IMR-90 (cell line): ENCODE measurements at regions not wholly inside any gene's neighbourhood (a gene's known extent, or its start where the extent isn't known, plus 50 kb on each side); places are given as distances from the start of the nearest gene placed in this dataset.

ENCODE experiments used
- ATAC-seq: fragments of 200-7000 bp; cut with Tn5 transposase; 2 replicates; pipeline ENCODE4 v1.9.1; 2020; ENCODE audit warnings: low read depth, mild to moderate bottlenecking, moderate library complexity
- BruUV-seq: library from RNA; stranded (reverse); fragments of 400-500 nt; replicated peaks from 2 replicates; lab custom pipeline; 2021; lab: Mats Ljungman, UMichigan
- CTCF ChIA-PET: fragments of 300-600 bp; formaldehyde crosslinking; extraction: SDS; loops from one replicate; lab custom pipeline; 2021; ENCODE audit warnings: antibody characterized with exemption; lab: Yijun Ruan, JAX
- POLR2A ChIA-PET: fragments of 300-600 bp; sonication (Branson Sonifier 250); formaldehyde crosslinking; loops from one replicate; lab custom pipeline; 2022; ENCODE audit warnings: antibody characterized with exemption; ENCODE audit not compliant: unreplicated experiment; lab: Charles Lee
- DNase-seq: peaks from one replicate; pipeline ENCODE4 v3.0.0; 2013
- H2AFZ ChIP-seq: replicated peaks from 2 replicates; pipeline ENCODE3; 2013; ENCODE audit warnings: low read length, mild to moderate bottlenecking; ENCODE audit not compliant: poor library complexity
- H2AK5ac ChIP-seq: 2 replicates; pipeline ENCODE4 v1.6.1; 2013; ENCODE audit warnings: low read depth, low read length, inconsistent platforms
- H2AK9ac ChIP-seq: replicated peaks from 2 replicates; pipeline ENCODE3; 2013; ENCODE audit warnings: mild to moderate bottlenecking, low read depth, low read length, moderate library complexity; ENCODE audit not compliant: poor library complexity
- H2BK120ac ChIP-seq: 2 replicates; pipeline ENCODE4 v1.6.1; 2013; ENCODE audit warnings: low read depth, low read length, inconsistent platforms
- H2BK15ac ChIP-seq: 3 replicates; pipeline ENCODE4 v1.6.1; 2013; ENCODE audit warnings: low read depth, low read length, inconsistent platforms
- H2BK20ac ChIP-seq: 2 replicates; pipeline ENCODE4 v1.6.1; 2013; ENCODE audit warnings: low read depth, mild to moderate bottlenecking, inconsistent platforms, low read length, moderate library complexity
- H2BK5ac ChIP-seq: 2 replicates; pipeline ENCODE4 v1.6.1; 2013; ENCODE audit warnings: mild to moderate bottlenecking, low read depth, low read length, inconsistent platforms; ENCODE audit not compliant: poor library complexity, severe bottlenecking
- H3K14ac ChIP-seq: replicated peaks from 2 replicates; pipeline ENCODE4 v1.6.1; 2013; ENCODE audit warnings: low read depth, low read length, inconsistent platforms
- H3K18ac ChIP-seq: 2 replicates; pipeline ENCODE4 v1.6.1; 2013; ENCODE audit warnings: low read depth, low read length, control low read depth
- H3K23ac ChIP-seq: 2 replicates; pipeline ENCODE4 v1.6.1; 2013; ENCODE audit warnings: low read depth, low read length, inconsistent platforms
- H3K27ac ChIP-seq: 2 replicates; pipeline ENCODE4 v1.5.1; 2013; ENCODE audit warnings: mild to moderate bottlenecking, control low read depth, low read length; ENCODE audit not compliant: insufficient read depth
- H3K27me3 ChIP-seq: 2 replicates; pipeline ENCODE4 v1.6.1; 2013; ENCODE audit warnings: low read length; ENCODE audit not compliant: control insufficient read depth, insufficient read depth
- H3K36me3 ChIP-seq: 2 replicates; pipeline ENCODE4 v1.6.1; 2013; ENCODE audit warnings: low read length, mixed read lengths; ENCODE audit not compliant: control insufficient read depth, insufficient read depth
- H3K4ac ChIP-seq: 2 replicates; pipeline ENCODE4 v1.6.1; 2013; ENCODE audit warnings: low read depth, low read length, inconsistent platforms
- H3K4me1 ChIP-seq: 2 replicates; pipeline ENCODE4 v1.6.1; 2013; ENCODE audit warnings: low read length, mixed read lengths; ENCODE audit not compliant: control insufficient read depth, insufficient read depth
- H3K4me2 ChIP-seq: 2 replicates; pipeline ENCODE4 v1.6.1; 2013; ENCODE audit warnings: low read depth, mild to moderate bottlenecking, control low read depth, low read length, moderate library complexity
- H3K4me3 ChIP-seq: 2 replicates; pipeline ENCODE4 v1.5.1; 2013; ENCODE audit warnings: low read depth, mild to moderate bottlenecking, control low read depth, low read length, moderate library complexity; ENCODE audit not compliant: insufficient read depth
- H3K56ac ChIP-seq: 2 replicates; pipeline ENCODE4 v1.6.1; 2013; ENCODE audit warnings: low read length, inconsistent platforms; ENCODE audit not compliant: insufficient read depth; ENCODE audit errors: extremely low read depth
- H3K79me1 ChIP-seq, 2 experiments: 2 replicates each; pipeline ENCODE4 v1.6.1; 2013; ENCODE audit warnings: low read length in 2 of 2, inconsistent platforms in 1 of 2, low read depth in 1 of 2
- H3K9ac ChIP-seq: 2 replicates; pipeline ENCODE4 v1.6.1; 2013; ENCODE audit warnings: low read depth, low read length, control low read depth
- H3K9me1 ChIP-seq: 2 replicates; pipeline ENCODE4 v1.6.1; 2013; ENCODE audit warnings: low read length, inconsistent platforms; ENCODE audit not compliant: insufficient read depth
- H3K9me3 ChIP-seq: 2 replicates; pipeline ENCODE4 v1.6.1; 2013; ENCODE audit warnings: low read length; ENCODE audit not compliant: control insufficient read depth, insufficient read depth
- H4K20me1 ChIP-seq: 2 replicates; pipeline ENCODE4 v1.6.1; 2013; ENCODE audit warnings: low read length, inconsistent platforms; ENCODE audit not compliant: insufficient read depth
- H4K5ac ChIP-seq: 2 replicates; pipeline ENCODE4 v1.6.1; 2013; ENCODE audit warnings: mild to moderate bottlenecking, low read depth, low read length, control low read depth
- H4K8ac ChIP-seq, 2 experiments: 2 replicates each; pipeline ENCODE4 v1.6.1; 2013; ENCODE audit warnings: low read depth in 2 of 2, low read length in 2 of 2, control low read depth in 1 of 2, inconsistent platforms in 1 of 2
- H4K91ac ChIP-seq: 2 replicates; pipeline ENCODE4 v1.6.1; 2013; ENCODE audit warnings: low read depth, low read length, inconsistent platforms; ENCODE audit not compliant: insufficient read depth
- BHLHE40 ChIP-seq: fragments of 150-350 bp; IDR thresholded peaks from 2 replicates; pipeline ENCODE4 v1.6.1; 2016; ENCODE audit warnings: mild to moderate bottlenecking, low read depth, low read length
- CHD1 ChIP-seq: IDR thresholded peaks from 2 replicates; pipeline ENCODE4 v1.6.1; 2012; ENCODE audit warnings: low read depth, low read length, improper control_type of control experiment
- FOS ChIP-seq: fragments of 150-350 bp; IDR thresholded peaks from 2 replicates; pipeline ENCODE4 v1.6.1; 2016; ENCODE audit warnings: low read depth, low read length
- MAFK ChIP-seq: IDR thresholded peaks from 2 replicates; pipeline ENCODE4 v1.6.1; 2012; ENCODE audit warnings: low read depth, low read length, improper control_type of control experiment
- MAZ ChIP-seq: IDR thresholded peaks from 2 replicates; pipeline ENCODE4 v1.6.1; 2012; ENCODE audit warnings: low read depth, mild to moderate bottlenecking, low read length, improper control_type of control experiment, moderate library complexity, borderline replicate concordance
- MXI1 ChIP-seq: IDR thresholded peaks from 2 replicates; pipeline ENCODE4 v1.6.1; 2012; ENCODE audit warnings: low read depth, mild to moderate bottlenecking, low read length, moderate library complexity, borderline replicate concordance
- NFE2L2 ChIP-seq: fragments of 150-350 bp; IDR thresholded peaks from 2 replicates; pipeline ENCODE4 v1.6.1; 2016; ENCODE audit warnings: low read depth, mild to moderate bottlenecking, low read length
- POLR2A ChIP-seq: IDR thresholded peaks from 2 replicates; pipeline ENCODE4 v1.6.1; 2012; ENCODE audit warnings: mild to moderate bottlenecking, low read depth, low read length
- RAD21 ChIP-seq: IDR thresholded peaks from 2 replicates; pipeline ENCODE4 v1.6.1; 2012; ENCODE audit warnings: low read length, improper control_type of control experiment
- RCOR1 ChIP-seq: IDR thresholded peaks from 2 replicates; pipeline ENCODE4 v1.6.1; 2012; ENCODE audit warnings: mild to moderate bottlenecking, low read length, improper control_type of control experiment; ENCODE audit not compliant: insufficient replicate concordance
- RFX5 ChIP-seq: IDR thresholded peaks from 2 replicates; pipeline ENCODE4 v1.8.0; 2012; ENCODE audit warnings: low read depth, mild to moderate bottlenecking, low read length, moderate library complexity
- SMC3 ChIP-seq: fragments of 150-350 bp; IDR thresholded peaks from 2 replicates; pipeline ENCODE4 v1.6.1; 2016; ENCODE audit warnings: low read depth, mild to moderate bottlenecking, antibody characterized with exemption, low read length, moderate library complexity
- WGBS, 2 experiments: methylation state at CpG; one replicate each; pipeline versions ENCODE4 v1.1.5 to v1.1.7; 2013; ENCODE audit warnings: missing lambda C conversion rate in 2 of 2; ENCODE audit not compliant: insufficient read length in 1 of 2; ENCODE audit errors: extremely low coverage in 2 of 2; 5-methylcytosine and 5-hydroxymethylcytosine counted together
- dilution Hi-C: fragments of 300-500 bp; cut with HindIII; formaldehyde crosslinking; loops from one replicate; pipeline ENCODE4 v1.14.3; 2018; ENCODE audit warnings: low sequenced_read_pairs; ENCODE audit not compliant: unreplicated experiment
- in situ Hi-C: fragments of 300-500 bp; cut with MboI; formaldehyde crosslinking; loops from 3 replicates; pipeline ENCODE4 v1.14.3; 2019; ENCODE audit warnings: low sequenced_read_pairs, inconsistent platforms, mixed read lengths
- intact Hi-C: fragments of 100-400 bp; cut with micrococcal nuclease; formaldehyde crosslinking; loops from 2 replicates; pipeline ENCODE4 v1.10.0; 2022
- TF ChIP-seq, protein P1 (sequence below): fragments of 150-350 bp; IDR thresholded peaks from 2 replicates; pipeline ENCODE4 v1.6.1; 2016; ENCODE audit warnings: low read depth, mild to moderate bottlenecking, low read length, moderate library complexity, borderline replicate concordance
- TF ChIP-seq, protein P2 (sequence below): fragments of 150-350 bp; IDR thresholded peaks from 2 replicates; pipeline ENCODE4 v1.6.1; 2017; ENCODE audit warnings: mild to moderate bottlenecking, antibody characterized with exemption, low read length, low read depth

DNA sequence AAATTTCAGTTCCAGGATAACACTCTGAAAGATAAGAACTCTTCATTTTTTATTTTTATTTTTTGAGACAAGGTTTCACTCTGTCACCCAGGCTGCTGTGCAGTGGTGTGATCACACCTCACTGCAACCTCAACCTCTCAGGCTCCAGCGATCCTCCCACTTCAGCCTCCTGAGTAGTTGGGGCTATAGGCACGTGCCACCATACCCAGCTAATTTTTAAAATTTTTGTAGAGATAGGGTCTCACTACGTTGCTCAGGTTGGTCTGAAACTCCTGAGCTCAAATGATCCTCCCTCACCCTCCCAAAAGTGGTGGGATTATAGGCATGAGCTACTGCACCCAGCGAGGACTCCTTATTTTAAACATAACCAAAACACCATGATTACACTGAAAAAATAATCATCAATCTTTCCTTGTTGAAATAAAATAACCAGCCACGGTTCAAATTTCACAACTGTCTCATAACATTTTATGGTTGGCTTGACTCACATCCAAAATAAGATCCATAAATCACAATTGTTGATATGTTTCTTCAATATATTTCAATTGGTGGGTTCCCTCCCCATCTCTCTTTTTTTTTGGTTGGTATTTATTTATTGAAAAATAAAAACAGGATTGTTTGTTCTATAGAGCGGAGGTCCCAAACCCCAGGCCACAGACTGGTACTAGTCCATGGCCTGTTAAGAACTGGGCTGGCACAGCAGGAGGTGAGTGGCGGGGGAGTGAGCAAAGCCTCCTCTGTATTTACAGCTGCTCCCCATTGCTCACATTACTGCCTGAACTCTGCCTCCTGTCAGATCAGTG lies 60.1 kb upstream of the FAM171A1 start:
- ChIA-PET POLR2A (no interaction called here), CTCF (interaction anchor here (0.7 kb wide), 1 partner anchor 316 kb away, joined by 6 read pairs; no protein-coding TSS in a partner anchor)
- no peak overlapping the region for H3K4me2 ChIP-seq
- in situ Hi-C loops (loop anchor here (5.0 kb wide), 2 partner anchors 296 to 391 kb away; no protein-coding TSS in a partner anchor), dilution Hi-C loops (no loop called here), intact Hi-C loops (no loop called here)
- no peaks in the 10 kb centered on the region for H3K4me1 ChIP-seq
- no peak overlapping the region for H3K4me3 ChIP-seq
- H3K56ac ChIP-seq = no peak overlapping the region
- H4K91ac ChIP-seq = no peak overlapping the region
- no peaks in the 10 kb centered on the region for H3K36me3 ChIP-seq
- no peaks in the 10 kb centered on the region for H3K79me1 ChIP-seq
- no peak overlapping the region for H3K9ac ChIP-seq
- BruUV-seq = no TSS peak
- no peak overlapping the region for H2AFZ ChIP-seq
- H3K27ac ChIP-seq = no peak overlapping the region
- no peak overlapping the region for H2AK5ac ChIP-seq
- peaks cover 3% of the 10 kb centered on the region for H3K27me3 ChIP-seq
- H2BK120ac ChIP-seq = no peak overlapping the region
- no peaks in the 10 kb centered on the region for H3K9me3 ChIP-seq
- WGBS, 2 experiments = no CpG with 5 or more reads among the region's 7 CpGs
- H3K18ac ChIP-seq = no peak overlapping the region
- no peaks in the 10 kb centered on the region for H3K9me1 ChIP-seq
- H2BK5ac ChIP-seq = no peak overlapping the region
- H2BK15ac ChIP-seq = no peak overlapping the region
- DNase-seq = no peak
- no peak overlapping the region for H3K23ac ChIP-seq
- H2AK9ac ChIP-seq = no peak overlapping the region
- no peaks in the 10 kb centered on the region for H4K20me1 ChIP-seq
- H4K5ac ChIP-seq = no peak overlapping the region
- H3K4ac ChIP-seq = no peak overlapping the region
- H4K8ac ChIP-seq = no peak overlapping the region
- H3K14ac ChIP-seq = no peak overlapping the region
- TF ChIP-seq, protein P1, sequence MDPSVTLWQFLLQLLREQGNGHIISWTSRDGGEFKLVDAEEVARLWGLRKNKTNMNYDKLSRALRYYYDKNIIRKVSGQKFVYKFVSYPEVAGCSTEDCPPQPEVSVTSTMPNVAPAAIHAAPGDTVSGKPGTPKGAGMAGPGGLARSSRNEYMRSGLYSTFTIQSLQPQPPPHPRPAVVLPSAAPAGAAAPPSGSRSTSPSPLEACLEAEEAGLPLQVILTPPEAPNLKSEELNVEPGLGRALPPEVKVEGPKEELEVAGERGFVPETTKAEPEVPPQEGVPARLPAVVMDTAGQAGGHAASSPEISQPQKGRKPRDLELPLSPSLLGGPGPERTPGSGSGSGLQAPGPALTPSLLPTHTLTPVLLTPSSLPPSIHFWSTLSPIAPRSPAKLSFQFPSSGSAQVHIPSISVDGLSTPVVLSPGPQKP = no peak
- TF ChIP-seq RAD21 (no peak), NFE2L2 (no peak), MAZ (no peak), SMC3 (no peak), RCOR1 (no peak), RFX5 (no peak), BHLHE40 (no peak), MXI1 (no peak), FOS (no peak), CHD1 (no peak), POLR2A (no peak), MAFK (no peak)
- TF ChIP-seq, protein P2, sequence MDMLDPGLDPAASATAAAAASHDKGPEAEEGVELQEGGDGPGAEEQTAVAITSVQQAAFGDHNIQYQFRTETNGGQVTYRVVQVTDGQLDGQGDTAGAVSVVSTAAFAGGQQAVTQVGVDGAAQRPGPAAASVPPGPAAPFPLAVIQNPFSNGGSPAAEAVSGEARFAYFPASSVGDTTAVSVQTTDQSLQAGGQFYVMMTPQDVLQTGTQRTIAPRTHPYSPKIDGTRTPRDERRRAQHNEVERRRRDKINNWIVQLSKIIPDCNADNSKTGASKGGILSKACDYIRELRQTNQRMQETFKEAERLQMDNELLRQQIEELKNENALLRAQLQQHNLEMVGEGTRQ = no peak
- no peak for ATAC-seq
- H2BK20ac ChIP-seq = no peak overlapping the region
